GM19239 (cell line): ENCODE measurements at regions not wholly inside any gene's neighbourhood (a gene's known extent, or its start where the extent isn't known, plus 50 kb on each side); places are given as distances from the start of the nearest gene placed in this dataset.
"Not testable (repeated sequence)": the region's sequence is repeated elsewhere in the genome, so short reads cannot be mapped to it uniquely, and the experiment has no call there.

Source experiments
- DNase-seq: peaks from one replicate; pipeline ENCODE4 v3.0.0; 2011; ENCODE audit warnings: low spot score; ENCODE audit not compliant: insufficient read length
- FAIRE-seq: peaks from 2 replicates; lab custom pipeline; 2011; peaks lifted over from hg19 to GRCh38; lab: Jason Lieb, UNC

DNA sequence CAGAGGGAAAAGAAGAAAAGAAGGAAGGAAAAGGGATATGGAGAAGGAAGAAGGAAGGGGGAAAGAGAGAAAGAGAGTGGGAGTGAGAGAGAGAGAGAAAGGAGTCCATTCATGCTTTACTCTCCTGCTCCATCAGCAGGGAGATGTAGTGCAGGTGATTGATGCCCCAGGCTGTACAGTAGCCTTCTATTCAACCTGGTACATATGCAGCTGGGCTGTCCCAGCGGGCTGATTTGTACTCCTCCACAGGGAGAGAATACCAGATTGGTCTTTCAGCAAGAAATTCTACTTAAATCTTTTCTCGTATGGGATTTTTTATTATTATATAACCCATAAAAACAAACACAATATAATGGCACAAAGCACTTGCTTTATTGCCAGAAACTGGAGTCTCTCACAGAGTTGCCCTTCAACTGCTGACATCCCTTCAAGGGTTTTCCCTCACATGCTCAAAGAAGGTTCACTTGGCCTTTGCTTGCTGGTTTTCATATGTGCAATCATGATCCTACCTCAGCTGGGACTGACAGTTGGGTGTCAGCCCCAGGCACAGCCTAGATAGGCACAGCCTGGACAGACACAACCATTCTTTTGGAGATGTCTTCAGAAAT, 380.1 kb upstream of the RIOK2 start:
- no peak for FAIRE-seq
- no peak for DNase-seq

DNA sequence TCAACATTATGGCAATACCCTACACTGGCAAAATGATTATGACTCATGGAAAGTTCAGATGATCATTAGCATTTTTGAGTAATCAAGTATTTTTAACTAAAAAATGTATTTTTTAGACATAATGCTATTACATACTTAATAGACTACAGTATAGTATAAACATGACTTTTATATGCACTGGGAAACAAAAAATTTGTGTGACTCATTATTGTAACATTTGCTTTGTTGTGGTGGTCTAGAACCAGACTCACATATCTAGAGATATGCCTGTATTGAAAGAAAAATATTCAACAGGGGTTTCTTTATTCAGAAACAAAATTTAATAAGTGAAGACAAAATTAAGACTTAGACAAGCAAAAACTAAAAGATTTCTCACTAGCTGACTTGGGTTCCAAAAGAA, 385.3 kb upstream of the RIOK2 start:
- no peak for DNase-seq
- no peak for FAIRE-seq

- DNase-seq (no peak), FAIRE-seq (no peak)
Observed at GRCh38 chr5:97570242-97570641, 387.2 kb upstream of the RIOK2 start.

- DNase-seq (no peak), FAIRE-seq (no peak)
Observed at GRCh38 chr5:97575322-97575721, 392.3 kb upstream of the RIOK2 start.

DNA sequence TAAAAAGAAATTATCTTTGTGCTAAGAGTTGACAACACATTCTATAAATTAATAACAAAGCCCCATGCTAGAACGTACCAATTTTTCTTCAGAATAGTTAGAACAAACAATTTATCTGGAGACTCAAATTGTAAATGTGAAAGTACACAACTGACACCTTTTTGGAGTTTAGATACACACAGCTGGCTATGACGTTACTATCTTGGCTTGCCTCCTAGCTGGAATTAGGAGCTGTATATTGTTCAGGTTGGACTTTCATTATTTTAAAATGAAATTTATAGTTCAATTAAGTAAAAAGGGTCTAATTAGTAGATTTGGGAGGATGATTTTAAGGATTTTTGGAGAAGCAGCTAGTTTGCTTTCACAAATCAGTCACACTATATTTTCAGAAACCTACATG, 393.9 kb upstream of the RIOK2 start:
- DNase-seq (no peak), FAIRE-seq (no peak)

DNA sequence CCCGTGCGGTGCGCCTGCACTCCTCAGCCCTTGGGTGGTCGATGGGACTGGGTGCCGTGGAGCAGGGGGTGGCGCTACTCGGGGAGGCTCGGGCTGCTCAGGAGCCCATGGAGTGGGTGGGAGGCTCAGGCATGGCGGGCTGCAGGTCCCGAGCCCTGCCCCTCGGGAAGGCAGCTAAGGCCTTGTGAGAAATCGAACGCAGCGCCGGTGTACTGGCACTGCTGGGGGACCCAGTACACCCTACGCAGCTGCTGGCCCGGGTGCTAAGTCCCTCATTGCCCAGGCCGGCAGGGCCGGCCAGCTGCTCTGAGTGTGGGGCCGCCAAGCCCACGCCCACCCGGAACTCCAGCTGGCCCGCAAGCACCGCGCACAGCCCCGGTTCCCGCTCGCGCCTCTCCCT, 396.9 kb upstream of the RIOK2 start:
- not testable (repeated sequence) for FAIRE-seq

GRCh38 chr5:97580746-97581145, 397.7 kb upstream of the RIOK2 start:
- DNase-seq (no peak), FAIRE-seq (no peak)

More for the DNA sequence above, 396.9 kb upstream of the RIOK2 start:
- not testable (repeated sequence) for DNase-seq

DNA sequence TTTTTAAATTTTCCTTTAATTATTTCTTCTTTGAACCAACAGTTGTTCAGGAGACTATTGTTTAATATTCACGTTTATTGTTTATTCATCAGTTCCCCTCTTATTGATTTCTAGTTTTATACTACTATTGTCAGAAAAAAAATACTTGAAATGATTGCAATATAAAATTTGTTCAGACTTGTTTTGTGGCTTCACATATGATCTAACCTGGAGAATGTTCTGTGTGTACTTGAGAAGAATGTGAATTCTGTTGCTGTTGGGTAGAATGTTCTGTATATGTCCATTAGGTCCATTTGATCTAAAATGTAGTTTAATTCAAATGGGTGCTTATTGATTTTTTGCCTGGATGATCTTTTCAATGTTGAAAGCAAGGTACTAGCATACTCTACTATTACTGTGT, 408.7 kb upstream of the RIOK2 start:
- FAIRE-seq: no peak

GRCh38 chr5:97600486-97600885, 417.4 kb upstream of the RIOK2 start:
- FAIRE-seq (no peak), DNase-seq (no peak)

More for the DNA sequence above, 408.7 kb upstream of the RIOK2 start:
- DNase-seq: no peak

DNA sequence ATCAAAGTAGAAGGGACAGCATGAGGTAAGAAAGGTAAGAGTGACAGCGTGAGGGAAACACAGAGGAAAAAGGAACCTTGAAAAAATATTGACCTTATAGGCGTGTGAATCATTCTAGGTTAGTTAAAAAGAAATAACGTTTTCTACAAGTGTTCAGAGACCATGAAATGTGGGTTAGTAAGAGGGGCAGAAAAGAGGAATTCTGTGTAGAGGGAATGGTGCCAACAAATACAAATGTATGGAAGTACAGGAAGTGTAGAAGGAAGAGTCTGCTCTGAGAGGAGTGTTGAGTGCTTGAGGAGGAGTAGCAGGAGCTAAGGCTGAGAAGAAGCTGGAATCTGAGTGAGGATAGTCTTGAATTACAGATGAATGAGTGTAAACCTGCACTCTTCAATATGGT, 418.6 kb upstream of the RIOK2 start:
- no peak for DNase-seq
- no peak for FAIRE-seq

GRCh38 chr5:97606531-97606930, 423.5 kb upstream of the RIOK2 start:
- no peak for DNase-seq
- no peak for FAIRE-seq

- DNase-seq (no peak), FAIRE-seq (no peak)
Observed at GRCh38 chr5:97608501-97608900, 425.5 kb upstream of the RIOK2 start.

- no peak for DNase-seq
Observed at GRCh38 chr5:97618721-97619120, 435.7 kb upstream of the RIOK2 start.

DNA sequence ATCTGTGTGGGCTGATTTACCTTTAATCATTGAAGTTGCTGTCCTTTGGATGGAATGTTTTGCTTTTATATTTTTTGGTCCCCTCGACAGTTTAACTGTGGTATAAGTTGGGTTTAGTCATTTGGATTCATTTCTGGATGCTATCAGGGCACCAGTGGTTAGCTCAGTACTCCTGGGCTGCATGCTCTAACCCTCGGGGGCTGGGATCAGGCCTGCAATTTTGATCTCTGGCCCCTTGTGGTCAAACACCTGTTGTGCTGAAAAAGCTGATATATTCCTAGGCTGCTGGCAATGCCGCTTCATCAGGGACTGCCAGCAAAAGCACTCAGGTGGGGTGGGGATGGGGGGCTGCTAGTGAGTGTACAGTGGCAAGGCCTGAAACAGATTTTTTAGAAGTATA, 440.4 kb upstream of the RIOK2 start:
- DNase-seq: no peak
- FAIRE-seq: no peak

More at GRCh38 chr5:97618721-97619120, 435.7 kb upstream of the RIOK2 start:
- no peak for FAIRE-seq

GRCh38 chr5:97624886-97625285, 441.8 kb upstream of the RIOK2 start:
- FAIRE-seq (no peak), DNase-seq (no peak)

GRCh38 chr5:97627272-97627671, 444.2 kb upstream of the RIOK2 start:
- DNase-seq: no peak
- FAIRE-seq: no peak

DNA sequence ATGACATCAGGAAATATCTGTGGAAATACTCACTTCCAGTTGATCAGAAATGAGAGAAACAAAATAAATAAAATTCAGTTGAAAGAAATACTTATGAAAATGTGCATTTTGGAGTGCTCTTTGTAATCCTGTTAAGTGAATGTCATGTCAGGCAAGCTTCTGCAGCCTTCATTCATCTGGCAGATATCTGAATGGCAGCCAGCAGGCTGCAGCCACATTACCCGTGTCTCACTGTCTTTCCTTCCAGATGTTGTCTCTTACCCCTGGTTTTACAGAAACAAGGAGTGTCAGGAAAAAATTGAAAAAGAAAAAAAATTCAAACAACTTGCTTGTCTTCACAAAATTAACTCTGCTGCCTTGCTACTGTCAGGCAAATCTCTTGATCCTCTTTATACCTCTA, 445.0 kb upstream of the RIOK2 start:
- FAIRE-seq (no peak), DNase-seq (no peak)

GRCh38 chr5:97628807-97629206, 445.8 kb upstream of the RIOK2 start:
- DNase-seq (no peak), FAIRE-seq (no peak)

DNA sequence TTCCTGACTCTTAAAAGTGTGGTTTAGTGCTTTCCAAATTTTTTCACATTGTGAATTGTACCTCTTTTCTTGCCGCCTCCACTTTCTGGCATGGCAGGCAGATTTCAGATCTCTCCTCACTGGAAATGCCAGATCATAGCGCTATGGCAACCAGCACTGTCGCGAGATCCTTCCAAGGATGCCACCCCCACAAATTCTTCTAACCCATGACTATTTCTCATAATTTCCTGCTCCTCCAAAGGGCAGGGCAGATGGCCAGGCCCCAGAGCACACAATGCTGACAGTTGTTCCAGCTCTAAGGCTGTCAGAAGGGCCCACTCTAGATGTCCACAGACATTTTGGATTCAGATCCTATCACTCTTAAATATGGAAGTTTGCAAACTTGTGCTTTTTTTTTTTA, 446.2 kb upstream of the RIOK2 start:
- DNase-seq: no peak
- FAIRE-seq: no peak

- FAIRE-seq: no peak
Observed at GRCh38 chr5:97635553-97635952, 452.5 kb upstream of the RIOK2 start.

DNA sequence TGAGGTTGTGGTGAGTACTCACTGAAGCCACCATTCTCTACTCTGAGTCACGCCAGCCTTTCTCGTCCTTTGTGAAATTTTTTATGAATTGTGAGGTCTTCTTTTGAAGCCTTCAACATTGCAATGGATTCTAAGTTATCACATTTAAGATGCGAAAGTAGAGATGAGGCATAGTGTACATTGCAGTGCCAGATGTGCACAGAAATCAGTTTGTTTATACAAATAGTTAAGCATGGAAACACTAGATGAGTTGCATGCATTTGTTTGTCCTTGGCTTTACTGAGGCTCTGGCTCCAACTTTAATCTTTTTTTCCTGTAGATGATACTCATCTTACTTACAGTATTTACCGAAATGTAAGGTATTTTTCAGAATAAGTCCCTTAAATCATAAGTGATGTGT, 453.7 kb upstream of the RIOK2 start:
- DNase-seq (no peak), FAIRE-seq (no peak)

More at GRCh38 chr5:97635553-97635952, 452.5 kb upstream of the RIOK2 start:
- DNase-seq: no peak

GRCh38 chr5:97641081-97641480, 458.0 kb upstream of the RIOK2 start:
- FAIRE-seq: no peak
- DNase-seq: no peak

DNA sequence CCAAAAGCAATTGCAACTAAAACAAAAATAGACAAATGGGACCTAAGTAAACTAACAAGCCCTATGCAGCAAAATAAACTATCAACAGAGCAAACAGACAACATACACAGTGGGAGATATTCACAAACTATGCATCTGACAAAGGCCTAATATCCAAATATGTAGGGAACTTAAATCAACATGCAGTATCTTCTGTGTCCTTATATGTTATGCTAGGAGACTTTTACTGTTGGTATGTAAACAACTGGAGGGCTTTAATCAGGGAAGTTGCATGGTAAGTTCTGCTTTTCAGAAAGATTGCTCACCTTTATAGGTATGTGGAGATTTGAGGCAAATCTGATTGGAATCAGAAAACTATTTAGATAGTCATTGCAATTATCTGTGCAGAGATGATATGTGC, 461.2 kb upstream of the RIOK2 start:
- FAIRE-seq (no peak), DNase-seq (no peak)
